ENCODE measurements at regions not wholly inside any gene's neighbourhood (a gene's known extent, or its start where the extent isn't known, plus 50 kb on each side); places are given as distances from the start of the nearest gene placed in this dataset.

GRCh38 chr6:28770732-28771131, 153.1 kb downstream of the TRIM27 start:
- H3K9me3 ChIP-seq = no peaks in the 10 kb centered on the region
- H3K36me3 ChIP-seq = no peaks in the 10 kb centered on the region
- TF ChIP-seq POLR2A (IDR thresholded peaks at IDR 0.05) = no peak
- TF ChIP-seq, protein P1, sequence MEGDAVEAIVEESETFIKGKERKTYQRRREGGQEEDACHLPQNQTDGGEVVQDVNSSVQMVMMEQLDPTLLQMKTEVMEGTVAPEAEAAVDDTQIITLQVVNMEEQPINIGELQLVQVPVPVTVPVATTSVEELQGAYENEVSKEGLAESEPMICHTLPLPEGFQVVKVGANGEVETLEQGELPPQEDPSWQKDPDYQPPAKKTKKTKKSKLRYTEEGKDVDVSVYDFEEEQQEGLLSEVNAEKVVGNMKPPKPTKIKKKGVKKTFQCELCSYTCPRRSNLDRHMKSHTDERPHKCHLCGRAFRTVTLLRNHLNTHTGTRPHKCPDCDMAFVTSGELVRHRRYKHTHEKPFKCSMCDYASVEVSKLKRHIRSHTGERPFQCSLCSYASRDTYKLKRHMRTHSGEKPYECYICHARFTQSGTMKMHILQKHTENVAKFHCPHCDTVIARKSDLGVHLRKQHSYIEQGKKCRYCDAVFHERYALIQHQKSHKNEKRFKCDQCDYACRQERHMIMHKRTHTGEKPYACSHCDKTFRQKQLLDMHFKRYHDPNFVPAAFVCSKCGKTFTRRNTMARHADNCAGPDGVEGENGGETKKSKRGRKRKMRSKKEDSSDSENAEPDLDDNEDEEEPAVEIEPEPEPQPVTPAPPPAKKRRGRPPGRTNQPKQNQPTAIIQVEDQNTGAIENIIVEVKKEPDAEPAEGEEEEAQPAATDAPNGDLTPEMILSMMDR (IDR thresholded peaks at IDR 0.05) = no peak
- H3K27ac ChIP-seq = no peak overlapping the region
- no peaks in the 10 kb centered on the region for H3K4me1 ChIP-seq
- ATAC-seq (no peak), DNase-seq (no peak)
- H3K4me3 ChIP-seq = no peak overlapping the region
- 24% methylated on average over 9 of the region's 14 CpGs for WGBS (ENCODE audit: insufficient coverage, low coverage, low lambda C conversion rate, missing lambda C conversion rate)
- intact Hi-C loops (cut with DNase I) = no loop called here
- H3K27me3 ChIP-seq = peaks cover 3 to 30% of the 10 kb centered on the region in 2 donors

GRCh38 chr6:28771401-28772267, 152.2 kb downstream of the TRIM27 start:
- 13% methylated on average over 17 of the region's 19 CpGs for WGBS (ENCODE audit: insufficient coverage, low coverage, low lambda C conversion rate, missing lambda C conversion rate)
- Histone ChIP-seq H3K4me1 (no peaks in the 10 kb centered on the region), H3K27me3 (peaks cover 5 to 33% of the 10 kb centered on the region in 2 donors), H3K9me3 (no peaks in the 10 kb centered on the region), H3K36me3 (no peaks in the 10 kb centered on the region), H3K4me3 (no peak overlapping the region), H3K27ac (no peak overlapping the region)
- no peak for TF ChIP-seq POLR2A (IDR thresholded peaks at IDR 0.05)
- TF ChIP-seq, protein P1 (IDR thresholded peaks at IDR 0.05) = no peak
- DNase-seq (no peak), ATAC-seq (no peak)
- intact Hi-C loops (cut with DNase I) = no loop called here

GRCh38 chr6:28772480-28773381, 151.1 kb downstream of the TRIM27 start:
- H3K4me3 ChIP-seq = no peak overlapping the region
- TF ChIP-seq POLR2A (IDR thresholded peaks at IDR 0.05) = no peak
- TF ChIP-seq, protein P1 (IDR thresholded peaks at IDR 0.05) = no peak
- H3K36me3 ChIP-seq = no peaks in the 10 kb centered on the region
- intact Hi-C loops (cut with DNase I) = no loop called here
- DNase-seq (no peak), ATAC-seq (no peak)
- no peaks in the 10 kb centered on the region for H3K4me1 ChIP-seq
- WGBS (ENCODE audit: insufficient coverage, low coverage, low lambda C conversion rate, missing lambda C conversion rate) = 4% methylated on average over 29 of the region's 32 CpGs
- no peaks in the 10 kb centered on the region for H3K9me3 ChIP-seq
- peaks cover 7 to 38% of the 10 kb centered on the region in 2 donors for H3K27me3 ChIP-seq
- no peak overlapping the region for H3K27ac ChIP-seq

DNA sequence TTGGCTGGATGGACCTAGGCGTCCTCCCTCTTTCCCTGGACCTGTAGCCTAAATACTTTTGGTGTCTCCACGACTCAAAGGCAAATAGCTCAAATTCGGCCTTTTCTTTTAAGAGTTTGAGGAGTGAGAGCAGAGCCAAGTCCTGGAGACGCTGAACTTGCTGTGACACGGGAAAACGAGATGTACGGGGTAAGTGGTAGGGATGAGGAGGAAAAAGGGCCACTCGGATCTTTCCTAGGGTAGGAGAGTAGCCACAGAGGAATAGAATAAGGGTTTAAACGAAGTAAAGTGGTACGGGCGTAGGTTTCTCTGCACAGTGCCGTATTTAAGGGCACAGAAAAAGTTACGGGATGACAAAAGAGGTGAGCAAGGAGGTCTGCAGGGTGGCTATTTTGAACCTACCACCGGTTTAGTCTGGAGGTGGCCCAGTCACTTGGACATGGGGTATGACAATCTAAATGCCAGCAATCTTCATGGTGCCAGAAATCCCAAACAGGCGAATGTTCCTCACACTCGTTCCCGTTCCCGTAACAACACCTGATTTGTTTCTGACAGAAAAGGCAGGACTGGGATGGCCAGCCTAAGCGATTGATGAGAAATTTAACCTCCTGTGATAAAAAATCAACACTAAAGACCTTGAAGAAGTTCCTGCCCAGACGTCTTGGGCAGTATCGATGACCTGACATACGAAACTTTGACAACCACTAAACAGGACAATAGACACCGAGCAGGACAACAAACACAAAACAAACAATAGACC, 149.3 kb downstream of the TRIM27 start:
- Histone ChIP-seq H3K4me3 (no peak overlapping the region), H3K27ac (no peak overlapping the region), H3K36me3 (no peaks in the 10 kb centered on the region), H3K27me3 (peaks cover 7 to 47% of the 10 kb centered on the region in 2 donors), H3K4me1 (no peaks in the 10 kb centered on the region), H3K9me3 (no peaks in the 10 kb centered on the region)
- intact Hi-C loops (cut with DNase I) = no loop called here
- TF ChIP-seq, protein P1 (IDR thresholded peaks at IDR 0.05) = no peak
- no peak for TF ChIP-seq POLR2A (IDR thresholded peaks at IDR 0.05)
- ATAC-seq (no peak), DNase-seq (no peak)
- WGBS (ENCODE audit: insufficient coverage, low coverage, low lambda C conversion rate, missing lambda C conversion rate) = 9% methylated on average over 23 of the region's 23 CpGs

Measured in right lobe of liver (tissue), 6 donors.